8988T (cell line): ENCODE measurements at regions not wholly inside any gene's neighbourhood (a gene's known extent, or its start where the extent isn't known, plus 50 kb on each side); places are given as distances from the start of the nearest gene placed in this dataset.
"Not testable (repeated sequence)": the region's sequence is repeated elsewhere in the genome, so short reads cannot be mapped to it uniquely, and the experiment has no call there.

Source experiments
- DNase-seq: peaks from one replicate; pipeline ENCODE4 v3.0.0; 2011

- DNase-seq = no peak
These were observed 126.6 kb upstream of the IL12B start for GRCh38 chr5:159456722-159457465.

GRCh38 chr5:159458217-159458711 lies 128.0 kb upstream of the IL12B start:
- no peak for DNase-seq

- DNase-seq = no peak
These were observed 128.9 kb upstream of the IL12B start for GRCh38 chr5:159459132-159459627.

- no peak for DNase-seq
These were observed 129.8 kb upstream of the IL12B start for GRCh38 chr5:159459951-159460538.

- no peak for DNase-seq
These were observed 133.5 kb upstream of the IL12B start for GRCh38 chr5:159463590-159464321.

GRCh38 chr5:159465604-159466003 lies 135.3 kb upstream of the IL12B start:
- no peak for DNase-seq

GRCh38 chr5:159467666-159468065 lies 137.4 kb upstream of the IL12B start:
- no peak for DNase-seq

GRCh38 chr5:159469496-159470372 lies 139.4 kb upstream of the IL12B start:
- DNase-seq = no peak

GRCh38 chr5:159471904-159472303 lies 141.6 kb upstream of the IL12B start:
- DNase-seq = no peak

- DNase-seq = no peak
These were observed 144.7 kb upstream of the IL12B start for GRCh38 chr5:159475026-159475425.

GRCh38 chr5:159478950-159479349 lies 148.7 kb upstream of the IL12B start:
- no peak for DNase-seq

GRCh38 chr5:159480849-159481248 lies 150.6 kb upstream of the IL12B start:
- no peak for DNase-seq

- DNase-seq = no peak
These were observed 151.5 kb upstream of the IL12B start for GRCh38 chr5:159481751-159482150.

- DNase-seq = no peak
These were observed 156.5 kb upstream of the IL12B start for GRCh38 chr5:159486836-159487235.

GRCh38 chr5:159488516-159488915 lies 158.2 kb upstream of the IL12B start:
- no peak for DNase-seq

- no peak for DNase-seq
These were observed 159.5 kb upstream of the IL12B start for GRCh38 chr5:159489779-159490178.

GRCh38 chr5:159490507-159490906 lies 160.2 kb upstream of the IL12B start:
- no peak for DNase-seq

- DNase-seq = no peak
These were observed 163.4 kb upstream of the IL12B start for GRCh38 chr5:159493696-159494095.

GRCh38 chr5:159496773-159497172 lies 166.5 kb upstream of the IL12B start:
- DNase-seq = no peak

- DNase-seq = no peak
These were observed 166.9 kb upstream of the IL12B start for GRCh38 chr5:159497221-159497620.

- DNase-seq = no peak
These were observed 168.3 kb upstream of the IL12B start for GRCh38 chr5:159498630-159499029.

- not testable (repeated sequence) for DNase-seq
These were observed 171.8 kb upstream of the IL12B start for GRCh38 chr5:159502116-159502515.

- no peak for DNase-seq
These were observed 172.9 kb upstream of the IL12B start for GRCh38 chr5:159503236-159503635.
